GM13976 (cell line): ENCODE measurements at regions not wholly inside any gene's neighbourhood (a gene's known extent, or its start where the extent isn't known, plus 50 kb on each side); places are given as distances from the start of the nearest gene placed in this dataset.

ENCODE experiments used
- DNase-seq: peaks from one replicate; pipeline ENCODE4 v3.0.0; 2012; ENCODE audit warnings: low spot score
- CTCF ChIP-seq: IDR thresholded peaks from 2 replicates; pipeline ENCODE4 v1.5.1; 2012; ENCODE audit warnings: borderline replicate concordance, mild to moderate bottlenecking; ENCODE audit not compliant: insufficient read depth; ENCODE audit errors: extremely low read depth, missing control alignments, control extremely low read depth
- in situ Hi-C: fragments of 300-500 bp; cut with MboI; formaldehyde crosslinking; loops from one replicate; pipeline ENCODE4 v1.12.0; 2022; ENCODE audit warnings: low sequenced_read_pairs, mixed read lengths, inconsistent platforms; ENCODE audit not compliant: unreplicated experiment

- no peak for DNase-seq
- no peak for TF ChIP-seq CTCF
- in situ Hi-C loops, result no loop called here
Observed at GRCh38 chr12:114976959-114977358, 293.0 kb upstream of the TBX3 start.

GRCh38 chr12:114976372-114976771, 292.4 kb upstream of the TBX3 start:
- no peak for DNase-seq
- no peak for TF ChIP-seq CTCF
- in situ Hi-C loops, result no loop called here

GRCh38 chr12:114975640-114976310, 291.8 kb upstream of the TBX3 start:
- no peak for TF ChIP-seq CTCF
- in situ Hi-C loops, result no loop called here
- DNase-seq, result no peak

DNA sequence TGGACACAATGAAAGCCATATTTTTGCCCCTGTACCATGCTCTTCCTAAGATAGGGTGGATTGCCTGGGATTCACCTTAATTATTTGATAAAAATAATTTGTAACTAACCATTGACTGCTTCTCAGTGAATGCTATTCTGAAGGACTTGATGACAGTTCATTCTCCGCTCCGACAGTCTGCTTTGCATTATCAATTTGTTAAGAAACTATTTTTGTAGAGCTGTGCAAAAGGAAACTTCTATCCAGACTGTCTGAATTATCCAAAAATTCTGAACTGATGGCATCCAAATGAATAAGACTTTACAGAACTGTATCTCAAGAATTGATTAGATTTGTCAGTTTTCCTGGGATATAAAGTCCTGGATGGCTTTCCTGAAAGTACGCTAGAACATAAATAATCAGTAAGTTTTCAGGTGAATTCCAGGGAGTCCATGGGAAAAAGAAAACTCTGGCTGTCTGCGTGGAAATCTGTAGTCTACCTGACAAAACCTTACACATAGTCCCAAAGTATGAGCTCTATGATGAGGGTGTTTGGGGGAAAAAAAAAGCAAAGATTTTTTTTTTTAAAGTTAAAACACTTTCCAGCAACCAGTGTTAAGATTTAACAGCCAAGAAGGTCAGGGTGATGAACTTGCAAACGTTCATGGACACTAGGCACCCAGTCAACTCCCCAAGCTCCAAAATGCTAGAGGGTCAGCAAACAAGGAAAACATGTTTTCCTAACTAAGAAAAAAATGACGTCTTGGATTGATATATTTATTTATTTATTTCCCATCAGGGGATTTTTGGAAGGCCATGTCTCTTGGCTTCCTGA, 291.1 kb upstream of the TBX3 start:
- DNase-seq, result no peak
- TF ChIP-seq CTCF, result no peak
- in situ Hi-C loops, result no loop called here

- no peak for DNase-seq
- in situ Hi-C loops, result no loop called here
- TF ChIP-seq CTCF, result no peak
Observed at GRCh38 chr12:114974333-114974732, 290.4 kb upstream of the TBX3 start.

GRCh38 chr12:114968727-114969126, 284.8 kb upstream of the TBX3 start:
- DNase-seq, result no peak
- in situ Hi-C loops, result no loop called here
- no peak for TF ChIP-seq CTCF
